Renal cortex interstitium (tissue), 11 donors: ENCODE measurements at regions not wholly inside any gene's neighbourhood (a gene's known extent, or its start where the extent isn't known, plus 50 kb on each side); places are given as distances from the start of the nearest gene placed in this dataset.

Experiments used
- DNase-seq, 11 donors: peaks; one replicate each; pipeline ENCODE4 v3.0.0-alpha.2; 2013; ENCODE audit warnings: low read depth in 9 of 11, low spot score in 4 of 11; ENCODE audit errors: extremely low read depth in 1 of 11

- no peak for DNase-seq
Observed at GRCh38 chr10:78920011-78920410, 148.8 kb upstream of the ZMIZ1 start.

GRCh38 chr10:78921895-78922294 lies 146.9 kb upstream of the ZMIZ1 start:
- DNase-seq, result no peak

- no peak for DNase-seq
Observed at GRCh38 chr10:78923647-78924318, 145.0 kb upstream of the ZMIZ1 start.

GRCh38 chr10:78924319-78925003 lies 144.3 kb upstream of the ZMIZ1 start:
- DNase-seq, result no peak

GRCh38 chr10:78925275-78925674 lies 143.5 kb upstream of the ZMIZ1 start:
- no peak for DNase-seq

GRCh38 chr10:78925800-78926319 lies 142.9 kb upstream of the ZMIZ1 start:
- DNase-seq, result no peak

GRCh38 chr10:78927257-78927995 lies 141.3 kb upstream of the ZMIZ1 start:
- no peak for DNase-seq

GRCh38 chr10:78928330-78928729 lies 140.4 kb upstream of the ZMIZ1 start:
- DNase-seq, result no peak

GRCh38 chr10:78929541-78929940 lies 139.2 kb upstream of the ZMIZ1 start:
- no peak for DNase-seq

GRCh38 chr10:78931321-78932053 lies 137.3 kb upstream of the ZMIZ1 start:
- DNase-seq, result no peak

GRCh38 chr10:78932054-78932386 lies 136.7 kb upstream of the ZMIZ1 start:
- DNase-seq, result no peak

GRCh38 chr10:78932861-78933260 lies 135.9 kb upstream of the ZMIZ1 start:
- DNase-seq, result no peak

GRCh38 chr10:78933828-78934531 lies 134.8 kb upstream of the ZMIZ1 start:
- DNase-seq, result no peak

GRCh38 chr10:78934532-78934898 lies 134.3 kb upstream of the ZMIZ1 start:
- no peak for DNase-seq

GRCh38 chr10:78934994-78935602 lies 133.7 kb upstream of the ZMIZ1 start:
- no peak for DNase-seq

- DNase-seq, result no peak
Observed at GRCh38 chr10:78935697-78936407, 132.9 kb upstream of the ZMIZ1 start.

GRCh38 chr10:78936412-78937342 lies 132.1 kb upstream of the ZMIZ1 start:
- DNase-seq, result peak in 1 of 11 donors; percentile 46
